GM20000 (cell line): ENCODE measurements at regions not wholly inside any gene's neighbourhood (a gene's known extent, or its start where the extent isn't known, plus 50 kb on each side); places are given as distances from the start of the nearest gene placed in this dataset.

ENCODE experiments used
- DNase-seq: peaks from one replicate; pipeline ENCODE4 v3.0.0; 2012; ENCODE audit warnings: low spot score
- TF ChIP-seq, protein P1 (sequence below): IDR thresholded peaks from 2 replicates; pipeline ENCODE4 v1.5.1; 2012; ENCODE audit warnings: mild to moderate bottlenecking, control low read depth; ENCODE audit errors: extremely low read depth, missing control alignments

- no peak for DNase-seq
Observed at GRCh38 chr14:31960039-31960438, 117.1 kb upstream of the ARHGAP5 start.

GRCh38 chr14:31961896-31962295 is 115.2 kb upstream of the ARHGAP5 start:
- no peak for DNase-seq
- TF ChIP-seq, protein P1, sequence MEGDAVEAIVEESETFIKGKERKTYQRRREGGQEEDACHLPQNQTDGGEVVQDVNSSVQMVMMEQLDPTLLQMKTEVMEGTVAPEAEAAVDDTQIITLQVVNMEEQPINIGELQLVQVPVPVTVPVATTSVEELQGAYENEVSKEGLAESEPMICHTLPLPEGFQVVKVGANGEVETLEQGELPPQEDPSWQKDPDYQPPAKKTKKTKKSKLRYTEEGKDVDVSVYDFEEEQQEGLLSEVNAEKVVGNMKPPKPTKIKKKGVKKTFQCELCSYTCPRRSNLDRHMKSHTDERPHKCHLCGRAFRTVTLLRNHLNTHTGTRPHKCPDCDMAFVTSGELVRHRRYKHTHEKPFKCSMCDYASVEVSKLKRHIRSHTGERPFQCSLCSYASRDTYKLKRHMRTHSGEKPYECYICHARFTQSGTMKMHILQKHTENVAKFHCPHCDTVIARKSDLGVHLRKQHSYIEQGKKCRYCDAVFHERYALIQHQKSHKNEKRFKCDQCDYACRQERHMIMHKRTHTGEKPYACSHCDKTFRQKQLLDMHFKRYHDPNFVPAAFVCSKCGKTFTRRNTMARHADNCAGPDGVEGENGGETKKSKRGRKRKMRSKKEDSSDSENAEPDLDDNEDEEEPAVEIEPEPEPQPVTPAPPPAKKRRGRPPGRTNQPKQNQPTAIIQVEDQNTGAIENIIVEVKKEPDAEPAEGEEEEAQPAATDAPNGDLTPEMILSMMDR = no peak

More at GRCh38 chr14:31960039-31960438, 117.1 kb upstream of the ARHGAP5 start:
- TF ChIP-seq, protein P1 = no peak

DNA sequence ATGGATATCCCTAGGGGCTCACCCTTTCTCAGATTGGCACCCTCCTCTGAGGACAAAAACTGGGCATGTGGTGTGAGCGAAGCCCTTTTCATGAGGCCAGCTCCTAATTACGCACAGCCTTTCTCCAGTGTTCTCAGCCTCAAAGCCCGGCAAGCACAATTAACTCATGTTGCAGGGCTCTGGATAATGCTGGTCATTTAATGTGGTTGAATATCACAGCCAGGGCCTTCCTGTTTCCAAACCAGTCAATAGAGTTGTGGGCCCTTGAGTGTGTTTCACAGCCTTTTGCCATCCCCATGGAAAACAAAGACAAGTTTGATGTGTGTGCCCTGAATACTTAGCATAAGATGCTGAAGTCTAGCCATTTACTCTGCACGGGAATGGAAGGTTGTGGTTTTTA is 114.2 kb upstream of the ARHGAP5 start:
- DNase-seq = no peak
- TF ChIP-seq, protein P1 = no peak

GRCh38 chr14:31963587-31963986 is 113.5 kb upstream of the ARHGAP5 start:
- TF ChIP-seq, protein P1 = no peak
- DNase-seq = no peak

- TF ChIP-seq, protein P1 = no peak
- DNase-seq = no peak
Observed at GRCh38 chr14:31964490-31964889, 112.6 kb upstream of the ARHGAP5 start.

- no peak for DNase-seq
- TF ChIP-seq, protein P1 = no peak
Observed at GRCh38 chr14:31965071-31965734, 111.9 kb upstream of the ARHGAP5 start.

GRCh38 chr14:31965735-31966598 is 111.1 kb upstream of the ARHGAP5 start:
- no peak for DNase-seq
- TF ChIP-seq, protein P1 = no peak
